HuH-7 (cell line): ENCODE measurements at regions not wholly inside any gene's neighbourhood (a gene's known extent, or its start where the extent isn't known, plus 50 kb on each side); places are given as distances from the start of the nearest gene placed in this dataset.
A peak's percentile ranks its signal among the peaks of the same experiment; 100 is the strongest.
"Not testable (repeated sequence)": the region's sequence is repeated elsewhere in the genome, so short reads cannot be mapped to it uniquely, and the experiment has no call there.

Source experiments
- DNase-seq: peaks from one replicate; pipeline ENCODE4 v3.0.0; 2011; ENCODE audit warnings: low spot score

GRCh38 chr7:142636751-142637150 lies 112.5 kb upstream of the PRSS1 start:
- DNase-seq: no peak

DNA sequence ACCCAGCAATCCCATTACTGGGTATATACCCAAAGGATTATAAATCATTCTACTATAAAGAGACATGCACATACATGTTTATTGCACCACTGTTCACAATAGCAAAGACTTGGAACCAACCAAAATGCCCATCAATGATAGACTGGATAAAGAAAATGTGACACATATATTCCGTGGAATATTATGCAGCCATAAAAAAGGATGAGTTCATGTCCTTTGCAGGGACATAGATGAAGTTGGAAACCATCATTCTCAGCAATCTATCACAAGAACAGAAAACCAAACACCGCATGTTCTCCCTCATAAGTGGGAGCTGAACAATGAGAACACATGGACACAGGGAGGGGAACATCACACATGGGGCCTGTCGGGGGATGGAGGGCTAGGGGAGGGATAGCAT lies 113.2 kb upstream of the PRSS1 start:
- DNase-seq: not testable (repeated sequence)

DNA sequence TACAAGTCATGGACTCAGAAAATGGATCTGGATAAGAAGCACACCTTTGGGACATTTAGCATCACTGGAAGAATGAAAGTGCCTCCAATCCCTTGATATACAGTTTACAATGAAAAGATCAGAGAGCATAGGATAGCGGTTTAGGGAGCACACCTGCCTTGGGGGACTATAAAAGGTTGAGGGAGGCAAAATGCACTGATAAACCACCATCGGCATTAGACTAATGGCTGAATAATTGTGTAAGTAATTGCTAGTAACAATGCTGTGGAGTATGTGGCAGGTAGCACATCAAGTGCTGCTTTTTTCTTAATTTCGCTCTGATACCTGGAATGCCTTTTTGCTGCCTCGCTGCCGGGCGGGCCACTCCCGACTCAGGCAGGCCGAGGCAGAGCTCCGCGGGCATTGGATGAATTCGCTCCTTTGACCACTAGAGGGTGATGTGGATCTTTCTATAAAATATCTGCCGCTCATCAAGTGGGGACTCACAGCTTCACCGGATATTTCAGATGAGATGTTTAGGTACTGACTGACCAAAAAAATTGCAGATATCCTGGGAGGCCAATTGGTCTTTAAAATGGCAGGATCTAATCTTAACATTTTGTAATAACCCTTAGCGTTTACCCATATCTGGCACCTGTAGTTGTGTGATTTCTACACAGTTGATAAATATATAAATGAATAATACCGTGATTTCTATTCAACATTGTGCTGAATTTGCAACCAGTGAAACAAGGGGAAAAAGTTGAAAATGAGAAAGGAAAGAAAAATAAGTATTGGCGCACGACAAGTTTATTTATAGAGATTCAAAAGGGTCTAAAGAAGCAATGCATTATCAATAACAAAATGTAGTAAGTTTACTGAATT lies 116.8 kb upstream of the PRSS1 start:
- peak; percentile 61 for DNase-seq

- DNase-seq: no peak
Measured at GRCh38 chr7:142629588-142630260, 119.5 kb upstream of the PRSS1 start.

GRCh38 chr7:142628945-142629344 lies 120.3 kb upstream of the PRSS1 start:
- no peak for DNase-seq

GRCh38 chr7:142627223-142627622 lies 122.0 kb upstream of the PRSS1 start:
- DNase-seq: not testable (repeated sequence)

DNA sequence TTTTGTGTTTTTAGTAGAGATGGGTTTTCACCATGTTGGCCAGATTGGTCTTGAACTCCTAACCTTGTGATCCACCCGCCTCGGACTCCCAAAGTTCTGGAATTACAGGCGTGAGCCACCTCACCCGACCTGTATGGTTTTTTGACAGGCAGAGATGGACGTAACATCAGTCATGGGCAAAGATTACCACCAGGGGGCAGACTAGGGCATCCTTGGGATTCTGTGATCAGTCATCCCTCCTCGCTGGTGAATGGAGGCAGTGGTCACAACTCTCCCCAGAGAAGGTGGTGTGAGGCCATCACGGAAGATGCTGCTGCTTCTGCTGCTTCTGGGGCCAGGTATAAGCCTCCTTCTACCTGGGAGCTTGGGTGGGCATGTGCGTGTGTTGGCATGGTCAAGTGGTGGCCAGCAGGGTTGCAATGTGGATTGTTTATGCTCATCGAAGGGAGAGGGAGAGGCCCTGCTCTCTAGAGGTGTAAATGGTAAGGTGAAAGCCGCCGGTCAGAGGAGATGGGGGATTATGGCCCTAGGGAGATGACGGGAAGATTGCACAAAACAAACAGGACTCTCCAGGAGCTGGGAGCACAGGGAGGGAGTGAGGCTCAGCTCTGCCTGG lies 122.7 kb upstream of the PRSS1 start:
- peak; percentile 39 for DNase-seq

DNA sequence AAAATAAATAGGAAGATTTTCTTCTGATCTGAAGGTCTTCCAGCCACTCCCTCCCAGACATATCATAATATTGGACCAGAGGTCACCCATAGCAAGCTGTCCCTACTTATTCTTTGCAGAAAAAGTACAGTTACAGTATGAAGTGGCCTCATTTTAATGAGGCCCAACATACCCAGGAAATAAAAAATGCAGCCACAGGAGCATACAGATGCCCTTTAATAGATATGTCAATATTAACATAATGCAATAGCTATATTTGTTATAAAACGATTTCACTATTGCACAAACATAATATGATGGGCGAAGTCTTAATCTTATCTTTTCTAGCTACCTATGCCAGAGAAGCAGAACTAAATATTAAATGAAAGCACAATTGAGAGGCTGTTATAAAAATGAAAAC lies 124.1 kb upstream of the PRSS1 start:
- not testable (repeated sequence) for DNase-seq

GRCh38 chr7:142620402-142620801 lies 128.9 kb upstream of the PRSS1 start:
- no peak for DNase-seq

GRCh38 chr7:142618655-142619351 lies 130.5 kb upstream of the PRSS1 start:
- no peak for DNase-seq

DNA sequence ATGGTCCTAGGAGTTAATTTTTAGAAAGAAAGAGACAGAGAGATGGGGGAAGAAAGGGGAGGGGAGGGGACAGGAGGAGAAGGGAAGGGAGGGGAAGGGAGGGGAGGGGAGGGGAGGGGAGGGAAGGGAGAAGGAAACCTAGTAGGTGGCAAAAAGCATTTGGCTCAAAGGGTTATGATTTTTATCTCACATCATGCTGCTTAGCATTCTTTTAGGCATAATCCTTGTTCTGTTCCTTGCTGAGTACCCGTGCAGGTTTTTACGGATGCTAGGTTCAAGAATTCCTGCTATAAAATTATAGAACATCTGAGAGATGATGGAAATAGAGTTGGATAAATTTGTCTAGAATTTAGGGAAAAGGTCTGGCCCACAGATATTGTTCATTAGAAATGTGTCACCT lies 132.4 kb upstream of the PRSS1 start:
- DNase-seq: no peak

DNA sequence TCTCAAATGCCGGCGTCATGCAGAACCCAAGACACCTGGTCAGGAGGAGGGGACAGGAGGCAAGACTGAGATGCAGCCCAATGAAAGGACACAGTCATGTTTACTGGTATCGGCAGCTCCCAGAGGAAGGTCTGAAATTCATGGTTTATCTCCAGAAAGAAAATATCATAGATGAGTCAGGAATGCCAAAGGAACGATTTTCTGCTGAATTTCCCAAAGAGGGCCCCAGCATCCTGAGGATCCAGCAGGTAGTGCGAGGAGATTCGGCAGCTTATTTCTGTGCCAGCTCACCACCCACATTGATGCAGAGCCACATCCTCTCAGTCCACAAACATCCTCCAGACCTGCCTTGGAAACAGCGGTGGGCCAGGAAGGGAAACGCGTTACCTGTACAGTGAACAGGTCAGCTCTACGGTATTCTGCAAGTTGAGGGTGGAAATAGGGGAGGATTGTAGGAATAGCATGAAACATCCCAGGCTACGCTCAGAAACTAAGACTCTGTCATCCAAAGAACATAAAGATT lies 133.1 kb upstream of the PRSS1 start:
- no peak for DNase-seq

GRCh38 chr7:142615508-142615907 lies 133.8 kb upstream of the PRSS1 start:
- DNase-seq: no peak

DNA sequence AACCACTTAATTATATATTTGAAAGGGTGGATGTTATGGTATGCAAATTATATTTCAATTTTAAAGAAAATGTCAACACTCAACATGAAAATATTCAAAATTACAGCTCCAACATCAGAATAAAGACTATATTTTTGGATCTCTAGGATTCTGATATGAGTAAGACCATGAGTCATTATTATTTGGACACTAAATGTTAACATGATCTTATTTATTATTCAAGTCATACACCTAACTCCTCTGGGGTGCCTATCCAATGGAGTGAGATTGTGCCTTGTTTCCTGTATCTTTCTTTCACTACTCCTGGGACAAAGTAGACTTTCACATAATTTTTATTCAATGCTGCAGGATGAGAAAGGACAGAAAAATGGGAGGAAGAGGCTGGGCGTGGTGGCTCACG lies 135.2 kb upstream of the PRSS1 start:
- DNase-seq: no peak

DNA sequence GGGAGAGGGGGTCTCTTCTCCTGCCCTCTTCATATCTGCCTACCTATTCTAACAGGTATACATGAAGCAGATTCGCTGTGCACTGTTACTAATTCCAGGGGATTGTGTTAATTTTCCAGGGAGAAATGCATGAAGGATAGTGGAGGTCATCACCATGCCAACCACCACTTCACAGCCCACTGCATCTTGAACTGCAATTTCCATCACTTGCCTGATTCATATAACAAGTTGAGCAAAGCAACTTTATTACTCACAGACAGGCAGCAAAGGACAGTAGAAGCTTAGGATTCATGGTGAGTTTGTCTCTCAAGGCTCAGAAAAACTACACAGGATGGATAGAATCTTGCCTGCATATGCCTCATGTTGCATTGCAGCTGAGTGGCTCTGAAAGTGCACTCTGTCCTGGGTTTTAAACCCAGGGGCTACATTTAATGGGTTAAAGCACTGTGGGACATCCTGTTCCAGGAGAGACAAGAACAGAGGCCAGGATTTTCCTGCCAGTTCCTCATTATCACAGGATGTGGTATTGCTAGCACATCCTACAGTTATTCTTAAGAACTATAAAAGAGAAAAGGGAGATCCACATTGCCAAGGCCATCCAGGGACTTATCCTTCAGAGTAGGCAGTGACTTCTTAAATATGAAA lies 136.9 kb upstream of the PRSS1 start:
- no peak for DNase-seq

GRCh38 chr7:142611566-142612236 lies 137.6 kb upstream of the PRSS1 start:
- no peak for DNase-seq

- no peak for DNase-seq
Measured at GRCh38 chr7:142608630-142609428, 140.4 kb upstream of the PRSS1 start.

DNA sequence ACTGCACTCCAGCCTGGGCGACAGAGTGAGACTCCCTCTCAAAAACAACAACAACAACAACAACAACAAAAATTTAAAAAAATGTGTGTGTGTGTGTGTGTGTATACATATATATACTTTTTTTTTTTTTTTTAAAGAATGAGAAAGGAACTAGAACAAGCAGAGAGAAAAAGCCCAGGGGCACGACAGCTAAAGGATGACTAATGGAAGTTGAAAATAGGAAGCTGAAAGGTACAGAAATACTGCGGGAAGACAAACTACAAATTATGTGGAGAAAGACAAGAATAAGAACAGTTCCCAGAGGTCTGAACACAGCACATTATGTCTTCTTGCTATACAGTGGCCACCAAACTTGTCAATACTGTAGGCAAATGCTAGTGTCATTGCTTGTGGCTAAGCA lies 141.9 kb upstream of the PRSS1 start:
- no peak for DNase-seq

DNA sequence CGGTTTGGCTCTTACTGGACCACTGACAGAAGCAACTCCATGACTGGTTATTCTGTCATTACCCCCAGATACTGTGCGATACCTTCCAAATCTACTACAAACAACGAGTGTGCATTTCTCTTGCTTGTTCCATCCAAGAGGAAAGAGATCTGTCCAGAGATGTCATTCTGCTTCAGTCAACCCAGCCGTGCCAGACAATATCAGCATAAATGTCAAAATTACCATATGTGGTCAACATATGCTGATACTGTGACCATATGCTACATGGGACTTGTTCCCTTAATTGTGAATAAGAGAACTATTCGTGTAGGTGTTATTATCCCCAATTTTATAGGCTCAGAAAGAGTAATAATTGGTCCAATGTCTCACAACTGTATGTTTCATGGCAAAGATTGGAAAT lies 143.2 kb upstream of the PRSS1 start:
- DNase-seq: no peak

DNA sequence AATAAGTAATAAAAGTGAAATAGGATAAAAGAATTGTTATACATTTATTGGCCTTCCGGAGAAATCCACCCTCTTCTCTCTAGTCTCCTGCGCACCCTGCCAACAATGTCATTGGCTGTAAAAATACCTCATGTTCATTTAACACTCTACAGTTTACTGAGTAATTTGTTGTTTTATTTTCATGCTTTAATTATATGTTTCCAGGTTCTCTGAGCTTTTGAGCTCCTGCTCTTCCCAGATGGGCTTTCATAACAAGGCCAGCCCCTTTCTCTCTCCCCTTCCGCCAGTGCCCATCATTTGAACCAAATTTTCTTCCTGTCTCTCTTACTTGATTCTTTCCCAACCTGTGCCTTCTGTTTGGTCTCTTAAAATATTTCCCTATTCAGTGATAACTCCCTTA lies 144.6 kb upstream of the PRSS1 start:
- DNase-seq: no peak
